HCT116 (cell line): ENCODE measurements at regions not wholly inside any gene's neighbourhood (a gene's known extent, or its start where the extent isn't known, plus 50 kb on each side); places are given as distances from the start of the nearest gene placed in this dataset.

ENCODE experiments used
- ATAC-seq: fragments of 200-7000 bp; cut with Tn5 transposase; 2 replicates; pipeline ENCODE4 v1.9.1; 2020; ENCODE audit warnings: mild to moderate bottlenecking, moderate library complexity
- BruUV-seq: library from RNA; stranded (reverse); fragments of 400-500 nt; replicated peaks from 2 replicates; lab custom pipeline; 2021; lab: Mats Ljungman, UMichigan
- CTCF ChIA-PET: fragments of 300-600 bp; sonication (Branson Sonifier 250); formaldehyde crosslinking; loops from one replicate; lab custom pipeline; 2021; ENCODE audit warnings: antibody characterized with exemption; lab: Charles Lee
- POLR2A ChIA-PET: fragments of 300-600, 350-600 bp; sonication (Branson Sonifier 250); formaldehyde crosslinking; loops from one replicate; lab custom pipeline; 2021; ENCODE audit warnings: antibody characterized with exemption; lab: Charles Lee
- RAD21 ChIA-PET, 2 experiments: fragments of 300-600 bp; sonication (Branson Sonifier 250); formaldehyde crosslinking; loops; one replicate each; lab custom pipeline; 2023; ENCODE audit warnings: low total read pairs in 2 of 2; ENCODE audit not compliant: uncharacterized antibody in 2 of 2, unreplicated experiment in 2 of 2, low non-redundant PET in 1 of 2; lab: Charles Lee
- DNase-seq: peaks from one replicate; pipeline ENCODE4 v3.0.0-alpha.2; 2010; ENCODE audit warnings: low read depth, low spot score
- H2AFZ ChIP-seq: fragments of 200-600 bp; shearing (Covaris generic), sonication (generic); 2 replicates; pipeline ENCODE4 v1.6.1; 2017; ENCODE audit warnings: low read depth, mixed run types, mixed read lengths, antibody characterized with exemption, low read length; ENCODE audit not compliant: poor library complexity, severe bottlenecking
- H3K27ac ChIP-seq: 2 replicates; pipeline ENCODE4 v1.5.1; 2012; ENCODE audit warnings: low read depth, low read length
- H3K27me3 ChIP-seq: fragments of 200-600 bp; sonication (generic); 2 replicates; pipeline ENCODE4 v1.6.1; 2016; ENCODE audit warnings: mixed run types, low read length, mixed read lengths; ENCODE audit not compliant: insufficient read depth
- H3K36me3 ChIP-seq, 2 experiments: fragments of 200-500 bp in 1 of 2; fragments of 200-600 bp in 1 of 2; sonication (Bioruptor generic) in 1 of 2; sonication (generic) in 1 of 2; 2 replicates each; pipeline versions ENCODE4 v1.5.1 to v1.6.1; 2014 to 2016; ENCODE audit warnings: low read length in 2 of 2, inconsistent platforms in 1 of 2, mixed read lengths in 1 of 2, mixed run types in 1 of 2; ENCODE audit not compliant: insufficient read depth in 2 of 2, control insufficient read depth in 1 of 2
- H3K4me1 ChIP-seq, 2 experiments: fragments of 200-600 bp in 1 of 2; sonication (generic) in 1 of 2; 2 replicates each; pipeline versions ENCODE4 v1.5.1 to v1.6.1; 2012 to 2017; ENCODE audit warnings: low read length in 2 of 2, inconsistent platforms in 1 of 2, mild to moderate bottlenecking in 1 of 2, mixed read lengths in 1 of 2, mixed run types in 1 of 2, moderate library complexity in 1 of 2; ENCODE audit not compliant: insufficient read depth in 2 of 2, control insufficient read depth in 1 of 2
- H3K4me2 ChIP-seq: fragments of 200-600 bp; sonication (generic); 2 replicates; pipeline ENCODE4 v1.6.1; 2017; ENCODE audit warnings: mixed run types, low read length, mixed read lengths
- H3K4me3 ChIP-seq, 2 experiments: fragments of 200-600 bp in 1 of 2; sonication (generic) in 1 of 2; replicated peaks in 1 of 2; 2 replicates each; pipeline ENCODE4 v1.5.1; 2011 to 2016; ENCODE audit warnings: low read length in 2 of 2, control low read depth in 1 of 2, low read depth in 1 of 2, mild to moderate bottlenecking in 1 of 2, mixed read lengths in 1 of 2, mixed run types in 1 of 2
- H3K79me2 ChIP-seq: fragments of 200-600 bp; sonication (generic); 2 replicates; pipeline ENCODE4 v1.6.1; 2017; ENCODE audit warnings: mild to moderate bottlenecking, mixed run types, low read length, moderate library complexity, mixed read lengths; ENCODE audit not compliant: insufficient read depth
- H3K9ac ChIP-seq: fragments of 200-600 bp; sonication (generic); 2 replicates; pipeline ENCODE4 v1.6.1; 2016; ENCODE audit warnings: low read length, mixed read lengths
- H3K9me2 ChIP-seq: fragments of 200-600 bp; sonication (generic), shearing (Covaris generic); 2 replicates; pipeline ENCODE4 v1.6.1; 2017; ENCODE audit warnings: mixed run types, mild to moderate bottlenecking, moderate library complexity; ENCODE audit not compliant: insufficient read depth
- H3K9me3 ChIP-seq, 2 experiments: fragments of 200-500 bp in 1 of 2; fragments of 200-600 bp in 1 of 2; sonication (Bioruptor generic) in 1 of 2; sonication (generic) in 1 of 2; 2 replicates each; pipeline ENCODE4 v1.6.1; 2014 to 2017; ENCODE audit warnings: low read length in 2 of 2, mixed read lengths in 2 of 2, inconsistent platforms in 1 of 2, low read depth in 1 of 2, mild to moderate bottlenecking in 1 of 2, mixed run types in 1 of 2, moderate library complexity in 1 of 2; ENCODE audit not compliant: control insufficient read depth in 1 of 2, insufficient read depth in 1 of 2
- H4K20me1 ChIP-seq: fragments of 200-600 bp; sonication (generic), shearing (Covaris generic); 2 replicates; pipeline ENCODE4 v1.6.1; 2017; ENCODE audit warnings: mixed run types, mild to moderate bottlenecking, moderate library complexity; ENCODE audit not compliant: insufficient read depth
- ATF3 ChIP-seq: IDR thresholded peaks from 2 replicates; pipeline ENCODE4 v1.6.1; 2012
- CBX3 ChIP-seq: IDR thresholded peaks from 2 replicates; pipeline ENCODE4 v1.6.1; 2012; ENCODE audit warnings: low read depth
- CEBPB ChIP-seq: IDR thresholded peaks from 2 replicates; pipeline ENCODE4 v1.6.1; 2012; ENCODE audit warnings: low read depth
- CTCF ChIP-seq, 3 experiments: fragments of 200-600 bp in 1 of 3; sonication (generic) in 1 of 3; IDR thresholded peaks in 2 of 3; conservative IDR thresholded peaks in 1 of 3; 2 replicates each; pipeline ENCODE4 v1.5.1; 2012 to 2017; ENCODE audit warnings: low read depth in 2 of 3, low read length in 2 of 3, antibody characterized with exemption in 1 of 3, borderline replicate concordance in 1 of 3, control low read depth in 1 of 3, mild to moderate bottlenecking in 1 of 3, mixed read lengths in 1 of 3, mixed run types in 1 of 3, moderate library complexity in 1 of 3; ENCODE audit not compliant: insufficient read depth in 1 of 3
- EGR1 ChIP-seq: IDR thresholded peaks from 2 replicates; pipeline ENCODE4 v1.6.1; 2012; ENCODE audit warnings: low read depth
- ELF1 ChIP-seq: IDR thresholded peaks from 2 replicates; pipeline ENCODE4 v1.6.1; 2012; ENCODE audit warnings: low read depth, borderline replicate concordance
- EZH2phosphoT487 ChIP-seq: fragments of 200-600 bp; IDR thresholded peaks from 2 replicates; pipeline ENCODE4 v1.6.1; 2018; ENCODE audit warnings: antibody characterized with exemption, borderline replicate concordance
- FOSL1 ChIP-seq: IDR thresholded peaks from 2 replicates; pipeline ENCODE4 v1.6.1; 2012; ENCODE audit warnings: low read depth
- JUND ChIP-seq: IDR thresholded peaks from 2 replicates; pipeline ENCODE4 v1.6.1; 2012
- POLR2AphosphoS5 ChIP-seq: IDR thresholded peaks from 2 replicates; pipeline ENCODE4 v1.6.1; 2011; ENCODE audit warnings: mild to moderate bottlenecking, low read depth, low read length, moderate library complexity
- SP1 ChIP-seq: IDR thresholded peaks from 2 replicates; pipeline ENCODE4 v1.6.1; 2012; ENCODE audit warnings: low read depth
- TCF7L2 ChIP-seq: IDR thresholded peaks from 2 replicates; pipeline ENCODE4 v1.7.0; 2011; ENCODE audit warnings: borderline replicate concordance, inconsistent platforms; ENCODE audit not compliant: insufficient read depth, insufficient read length; ENCODE audit errors: extremely low read depth
- ZFX ChIP-seq: fragments of 450-650 bp; IDR thresholded peaks from 2 replicates; pipeline ENCODE4 v1.6.1; 2017
- ZNF274 ChIP-seq: fragments of 200-500 bp; sonication (Bioruptor generic); IDR thresholded peaks from 2 replicates; pipeline ENCODE4 v1.6.1; 2014; ENCODE audit warnings: mild to moderate bottlenecking, low read depth, low read length, inconsistent platforms
- intact Hi-C: fragments of 100-400 bp; cut with micrococcal nuclease; formaldehyde crosslinking; loops from 2 replicates; pipeline ENCODE4 v1.10.0; 2022

GRCh38 chr3:110210086-110210660 lies 861.4 kb upstream of the NECTIN3 start:
- POLR2A ChIA-PET, result no interaction called here
- intact Hi-C loops, result no loop called here
- BruUV-seq, result no TSS peak
- CTCF ChIA-PET, result no interaction called here
- H3K27ac ChIP-seq, result no peak overlapping the region
- DNase-seq (no peak), ATAC-seq (no peak)
- no peak overlapping the region for H3K4me2 ChIP-seq
- H4K20me1 ChIP-seq, result no peaks in the 10 kb centered on the region
- no peaks in the 10 kb centered on the region for H3K79me2 ChIP-seq
- no peak overlapping the region for H3K9ac ChIP-seq
- H3K36me3 ChIP-seq, result no peaks in the 10 kb centered on the region
- H3K9me3 ChIP-seq, result no peaks in the 10 kb centered on the region
- no peak overlapping the region for H3K4me3 ChIP-seq
- RAD21 ChIA-PET, result no interaction called here
- H3K4me1 ChIP-seq, result no peaks in the 10 kb centered on the region
- no peaks in the 10 kb centered on the region for H3K9me2 ChIP-seq
- H3K27me3 ChIP-seq, result no peaks in the 10 kb centered on the region
- H2AFZ ChIP-seq, result no peak overlapping the region
- TF ChIP-seq ZNF274, result no peak
- TF ChIP-seq ATF3, result no peak
- no peak for TF ChIP-seq CTCF (IDR thresholded peaks at IDR 0.05 in 2 of 3, conservative IDR thresholded peaks at IDR 0.05 in 1 of 3; ENCODE audit: borderline replicate concordance in 1 of 3, insufficient read depth in 1 of 3, low read depth in 2 of 3, low read length in 2 of 3)
- TF ChIP-seq FOSL1, result no peak
- no peak for TF ChIP-seq CBX3
- no peak for TF ChIP-seq SP1
- no peak for TF ChIP-seq EZH2phosphoT487

GRCh38 chr3:110226645-110227044 lies 845.0 kb upstream of the NECTIN3 start:
- Histone ChIP-seq H3K9ac (no peak overlapping the region), H3K9me2 (no peaks in the 10 kb centered on the region), H2AFZ (no peak overlapping the region), H3K4me3 (no peak overlapping the region), H3K27me3 (no peaks in the 10 kb centered on the region), H3K79me2 (no peaks in the 10 kb centered on the region), H3K27ac (no peak overlapping the region), H3K4me1 (no peaks in the 10 kb centered on the region), H3K9me3 (no peaks in the 10 kb centered on the region), H4K20me1 (no peaks in the 10 kb centered on the region), H3K4me2 (no peak overlapping the region), H3K36me3 (no peaks in the 10 kb centered on the region)
- intact Hi-C loops, result no loop called here
- ChIA-PET RAD21 (no interaction called here), CTCF (no interaction called here), POLR2A (no interaction called here)
- DNase-seq, result no peak
- TF ChIP-seq EGR1 (no peak), ZFX (no peak), POLR2AphosphoS5 (no peak), CBX3 (no peak), ELF1 (no peak), JUND (no peak), ZNF274 (no peak), CEBPB (no peak), TCF7L2 (no peak)
- no TSS peak for BruUV-seq
- ATAC-seq, result no peak
